Bronchial epithelial cell (primary cell): ENCODE measurements at regions not wholly inside any gene's neighbourhood (a gene's known extent, or its start where the extent isn't known, plus 50 kb on each side); places are given as distances from the start of the nearest gene placed in this dataset.
A peak's percentile ranks its signal among the peaks of the same experiment; 100 is the strongest.

Experiments used
- DNase-seq: peaks from one replicate; pipeline ENCODE4 v3.0.0-alpha.2; 2010; ENCODE audit warnings: low read depth
- FAIRE-seq: peaks from 2 replicates; lab custom pipeline; 2011; peaks lifted over from hg19 to GRCh38; lab: Jason Lieb, UNC
- H3K27me3 ChIP-seq: 2 replicates; pipeline ENCODE4 v1.5.1; 2011; ENCODE audit warnings: low read length; ENCODE audit not compliant: control insufficient read depth, insufficient read depth
- H3K36me3 ChIP-seq: 2 replicates; pipeline ENCODE4 v1.5.1; 2011; ENCODE audit warnings: low read length; ENCODE audit not compliant: control insufficient read depth, insufficient read depth
- H3K4me3 ChIP-seq: 2 replicates; pipeline ENCODE4 v1.5.1; 2011; ENCODE audit warnings: mild to moderate bottlenecking, low read depth, low read length, control low read depth
- TF ChIP-seq, protein P1 (sequence below): IDR thresholded peaks from 2 replicates; pipeline ENCODE4 v1.5.1; 2011; ENCODE audit warnings: mild to moderate bottlenecking, moderate library complexity, low read length, control low read depth, inconsistent platforms; ENCODE audit not compliant: insufficient read depth, severe bottlenecking

DNA sequence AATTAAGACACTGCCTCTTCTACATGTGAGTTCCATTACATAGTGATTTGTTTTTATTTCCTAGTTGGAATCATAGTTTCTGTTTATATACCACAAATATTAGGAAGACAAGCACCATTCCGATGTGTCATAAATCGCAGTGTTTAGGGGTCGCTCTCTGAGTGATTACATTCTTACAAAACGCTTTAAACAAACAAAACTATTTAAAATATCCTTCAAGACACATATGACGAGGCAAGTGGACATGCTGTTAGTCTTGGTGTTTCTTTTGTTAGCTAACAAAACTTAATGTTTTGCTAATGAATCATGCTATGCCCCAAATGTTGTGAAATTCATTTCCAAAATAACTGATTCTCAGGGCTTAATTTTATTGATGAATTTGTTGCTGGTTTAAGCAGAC, 1219.3 kb upstream of the PRKX start:
- TF ChIP-seq, protein P1, sequence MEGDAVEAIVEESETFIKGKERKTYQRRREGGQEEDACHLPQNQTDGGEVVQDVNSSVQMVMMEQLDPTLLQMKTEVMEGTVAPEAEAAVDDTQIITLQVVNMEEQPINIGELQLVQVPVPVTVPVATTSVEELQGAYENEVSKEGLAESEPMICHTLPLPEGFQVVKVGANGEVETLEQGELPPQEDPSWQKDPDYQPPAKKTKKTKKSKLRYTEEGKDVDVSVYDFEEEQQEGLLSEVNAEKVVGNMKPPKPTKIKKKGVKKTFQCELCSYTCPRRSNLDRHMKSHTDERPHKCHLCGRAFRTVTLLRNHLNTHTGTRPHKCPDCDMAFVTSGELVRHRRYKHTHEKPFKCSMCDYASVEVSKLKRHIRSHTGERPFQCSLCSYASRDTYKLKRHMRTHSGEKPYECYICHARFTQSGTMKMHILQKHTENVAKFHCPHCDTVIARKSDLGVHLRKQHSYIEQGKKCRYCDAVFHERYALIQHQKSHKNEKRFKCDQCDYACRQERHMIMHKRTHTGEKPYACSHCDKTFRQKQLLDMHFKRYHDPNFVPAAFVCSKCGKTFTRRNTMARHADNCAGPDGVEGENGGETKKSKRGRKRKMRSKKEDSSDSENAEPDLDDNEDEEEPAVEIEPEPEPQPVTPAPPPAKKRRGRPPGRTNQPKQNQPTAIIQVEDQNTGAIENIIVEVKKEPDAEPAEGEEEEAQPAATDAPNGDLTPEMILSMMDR: no peak
- H3K27me3 ChIP-seq: no peaks in the 10 kb centered on the region
- no peak for FAIRE-seq
- H3K36me3 ChIP-seq: no peaks in the 10 kb centered on the region
- peak; percentile 87 for DNase-seq
- H3K4me3 ChIP-seq: no peak overlapping the region

DNA sequence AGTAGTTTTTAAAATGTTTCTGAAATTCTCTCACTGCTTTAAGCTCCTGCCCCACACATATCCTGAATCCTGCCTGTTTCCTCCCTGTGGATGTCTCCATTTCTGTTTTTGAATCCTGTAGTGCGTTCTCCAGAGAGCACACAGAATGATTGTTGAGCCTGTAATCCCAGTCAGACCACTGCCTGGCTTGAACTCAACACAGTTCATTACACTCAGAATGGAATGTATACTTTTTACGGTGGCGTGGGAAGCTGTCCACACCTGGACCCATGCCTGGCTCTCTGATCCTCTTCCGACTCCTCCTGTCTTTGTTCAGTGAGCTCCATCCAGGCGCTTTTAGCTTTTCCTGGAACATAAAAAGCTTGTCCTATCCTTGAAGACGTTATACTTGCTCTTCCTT, 1217.0 kb upstream of the PRKX start:
- TF ChIP-seq, protein P1: no peak
- Histone ChIP-seq H3K27me3 (no peaks in the 10 kb centered on the region), H3K4me3 (no peak overlapping the region), H3K36me3 (no peaks in the 10 kb centered on the region)
- FAIRE-seq (no peak), DNase-seq (peak; percentile 15)

DNA sequence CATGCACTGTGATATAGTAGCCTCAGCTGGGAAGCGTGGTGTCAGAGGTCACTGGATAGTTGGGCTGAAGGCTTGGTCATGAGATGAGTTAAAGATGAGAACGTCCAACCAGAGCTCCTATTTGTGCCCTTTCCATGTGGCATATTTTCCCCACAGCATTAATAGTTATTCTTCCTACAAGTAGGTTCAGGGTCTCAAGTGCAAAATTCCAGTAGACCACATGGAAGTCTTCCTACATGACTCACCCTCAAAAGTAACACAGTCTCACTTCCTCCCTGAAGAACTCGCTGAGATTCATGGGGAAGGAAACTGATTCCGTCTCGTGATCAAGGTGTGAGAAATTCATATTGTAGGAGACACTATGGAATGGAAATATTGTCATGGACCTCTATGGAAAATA, 1212.5 kb upstream of the PRKX start:
- DNase-seq (no peak), FAIRE-seq (peak; percentile 55)
- Histone ChIP-seq H3K27me3 (no peaks in the 10 kb centered on the region), H3K4me3 (no peak overlapping the region), H3K36me3 (no peaks in the 10 kb centered on the region)
- TF ChIP-seq, protein P1: no peak

DNA sequence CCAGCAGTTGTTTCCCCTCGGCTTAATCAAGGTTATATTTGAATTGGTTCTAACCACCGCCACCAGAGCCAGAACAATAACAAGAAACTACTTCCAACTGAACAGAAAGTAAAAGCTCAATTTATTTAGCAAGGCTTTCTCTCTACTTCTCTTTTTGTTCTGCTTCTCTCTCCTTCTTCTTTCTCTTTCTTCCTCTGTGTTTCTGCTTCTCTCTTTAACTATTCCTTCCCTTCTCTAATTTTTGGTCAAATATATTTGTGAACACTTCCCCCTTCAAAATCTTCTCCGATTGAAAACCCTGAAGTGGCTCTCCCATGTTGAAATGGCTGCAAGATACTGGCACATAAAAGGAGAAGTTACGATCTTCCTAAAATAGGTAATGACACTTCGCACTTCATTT, 1195.9 kb upstream of the PRKX start:
- Histone ChIP-seq H3K27me3 (no peaks in the 10 kb centered on the region), H3K4me3 (no peak overlapping the region), H3K36me3 (no peaks in the 10 kb centered on the region)
- TF ChIP-seq, protein P1: no peak
- no peak for FAIRE-seq
- DNase-seq: no peak

DNA sequence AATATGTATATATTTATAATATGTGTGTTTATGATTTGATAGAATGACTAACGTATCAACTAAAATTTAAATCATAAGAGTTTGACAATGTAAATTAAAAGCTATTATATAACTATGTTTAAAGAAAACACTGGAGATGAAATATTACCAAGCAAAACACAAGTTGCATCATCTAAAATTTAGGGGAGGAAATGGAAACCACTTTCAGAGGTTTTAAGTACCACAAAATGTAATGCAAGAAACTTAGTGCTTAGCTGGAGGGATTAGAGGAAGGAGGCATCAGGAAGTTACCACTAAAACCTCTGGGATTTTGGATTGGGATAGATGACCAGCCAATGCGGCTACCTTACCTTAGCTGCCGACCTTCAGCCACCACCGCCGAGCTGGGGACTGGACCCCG, 1192.1 kb upstream of the PRKX start:
- H3K36me3 ChIP-seq: no peaks in the 10 kb centered on the region
- TF ChIP-seq, protein P1: no peak
- no peak overlapping the region for H3K4me3 ChIP-seq
- FAIRE-seq (no peak), DNase-seq (no peak)
- H3K27me3 ChIP-seq: no peaks in the 10 kb centered on the region

DNA sequence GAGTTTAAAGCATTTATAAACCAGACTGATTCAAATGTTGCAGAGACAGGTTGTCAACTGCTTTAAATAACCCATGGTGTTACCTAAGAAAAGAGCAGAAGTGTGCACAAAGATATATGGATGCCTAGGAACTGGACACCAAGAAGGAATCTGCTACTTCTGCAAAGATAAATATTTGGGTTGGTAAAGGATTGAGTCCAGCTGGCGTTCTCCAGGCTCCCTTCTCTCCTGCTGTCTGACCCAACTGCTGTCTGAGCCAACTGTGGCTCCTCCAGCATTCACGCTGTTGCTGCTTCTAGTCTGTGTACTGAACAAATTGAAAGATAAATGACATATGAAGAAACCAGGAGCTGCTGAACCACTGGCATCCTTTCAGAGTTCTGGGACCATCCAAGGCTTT, 1167.8 kb upstream of the PRKX start:
- Histone ChIP-seq H3K27me3 (no peaks in the 10 kb centered on the region), H3K36me3 (no peaks in the 10 kb centered on the region), H3K4me3 (no peak overlapping the region)
- TF ChIP-seq, protein P1: no peak
- DNase-seq (no peak), FAIRE-seq (no peak)
